K562 (cell line): ENCODE measurements at regions not wholly inside any gene's neighbourhood (a gene's known extent, or its start where the extent isn't known, plus 50 kb on each side); places are given as distances from the start of the nearest gene placed in this dataset.

ENCODE experiments used
- ATAC-seq: fragments of 200-7000 bp; cut with Tn5 transposase; 3 replicates; pipeline ENCODE4 v1.9.1; 2020; ENCODE audit warnings: moderate library complexity
- BruUV-seq: library from RNA; stranded (reverse); fragments of 400-500 nt; replicated peaks from 2 replicates; lab custom pipeline; 2021; lab: Mats Ljungman, UMichigan
- CTCF ChIA-PET: fragments of 300-600 bp; formaldehyde crosslinking; extraction: SDS; loops from one replicate; lab custom pipeline; 2021; ENCODE audit warnings: low intra/inter-chr PET ratio; lab: Yijun Ruan, JAX
- POLR2A ChIA-PET: fragments of 300-600, 350-650 bp; sonication (Branson Sonifier 250); formaldehyde crosslinking; extraction: SDS; loops from one replicate; lab custom pipeline; 2021; ENCODE audit warnings: antibody characterized with exemption, inconsistent platforms; lab: Yijun Ruan, JAX
- DNase-seq, 4 experiments: peaks; one replicate each; pipeline versions ENCODE4 v3.0.0 to v3.0.0-alpha.2; 2011 to 2018; ENCODE audit warnings: low spot score in 3 of 4, mixed read lengths in 3 of 4; ENCODE audit errors: extremely low read depth in 1 of 4
- FAIRE-seq: peaks from 2 replicates; lab custom pipeline; 2011; peaks lifted over from hg19 to GRCh38; lab: Jason Lieb, UNC
- H2AFZ ChIP-seq: 2 replicates; pipeline ENCODE4 v1.6.0; 2011; ENCODE audit warnings: low read depth, low read length, control low read depth, inconsistent platforms
- H3K27ac ChIP-seq: fragments of 200-600 bp; 3 replicates; pipeline ENCODE4 v1.8.0; 2011; ENCODE audit warnings: low read depth, mild to moderate bottlenecking, control low read depth, inconsistent platforms, low read length, moderate library complexity, mixed read lengths; ENCODE audit errors: extremely low read depth
- H3K27me3 ChIP-seq, 2 experiments: fragments of 300-600 bp in 1 of 2; 2 replicates in 1 of 2; 3 replicates in 1 of 2; pipeline versions ENCODE4 v1.6.0 to v1.8.0; 2011; ENCODE audit warnings: inconsistent platforms in 2 of 2, low read length in 2 of 2, mild to moderate bottlenecking in 1 of 2, mixed read lengths in 1 of 2, moderate library complexity in 1 of 2; ENCODE audit not compliant: control insufficient read depth in 2 of 2, insufficient read depth in 2 of 2
- H3K36me3 ChIP-seq: fragments of 300-600 bp; 3 replicates; pipeline ENCODE4 v1.8.0; 2011; ENCODE audit warnings: mild to moderate bottlenecking, low read length, inconsistent platforms; ENCODE audit not compliant: control insufficient read depth, insufficient read depth
- H3K4me1 ChIP-seq, 2 experiments: fragments of 200-600 bp in 1 of 2; replicated peaks in 1 of 2; 2 replicates in 1 of 2; 3 replicates in 1 of 2; pipeline versions ENCODE4 v1.5.1 to v1.8.0; 2011; ENCODE audit warnings: inconsistent platforms in 2 of 2, low read length in 2 of 2, mild to moderate bottlenecking in 1 of 2, mixed read lengths in 1 of 2, moderate library complexity in 1 of 2; ENCODE audit not compliant: control insufficient read depth in 2 of 2, insufficient read depth in 2 of 2
- H3K4me2 ChIP-seq: 2 replicates; pipeline ENCODE4 v1.6.1; 2011; ENCODE audit warnings: low read length, control low read depth, inconsistent platforms, mixed read lengths; ENCODE audit not compliant: insufficient read depth
- H3K4me3 ChIP-seq: fragments of 200-600 bp; sonication (generic), shearing (Covaris generic); 2 replicates; pipeline ENCODE4 v1.5.1; 2016; ENCODE audit warnings: control low read depth, inconsistent platforms
- H3K79me2 ChIP-seq: fragments of 200-600 bp; 3 replicates; pipeline ENCODE4 v1.8.0; 2011; ENCODE audit warnings: low read length, inconsistent platforms; ENCODE audit not compliant: control insufficient read depth, insufficient read depth
- H3K9ac ChIP-seq, 2 experiments: 2 replicates each; pipeline versions ENCODE4 v1.6.0 to v1.6.1; 2011; ENCODE audit warnings: low read depth in 2 of 2, low read length in 2 of 2, control low read depth in 1 of 2, inconsistent platforms in 1 of 2, mild to moderate bottlenecking in 1 of 2, mixed read lengths in 1 of 2; ENCODE audit not compliant: insufficient read depth in 1 of 2
- H3K9me1 ChIP-seq: one replicate; pipeline ENCODE4 v1.6.0; 2011; ENCODE audit warnings: inconsistent platforms, mild to moderate bottlenecking, low read length, moderate library complexity; ENCODE audit not compliant: control insufficient read depth, insufficient read depth
- H3K9me3 ChIP-seq: replicated peaks from 2 replicates; pipeline ENCODE4 v1.5.1; 2011; ENCODE audit warnings: low read depth, low read length, inconsistent platforms; ENCODE audit not compliant: control insufficient read depth, insufficient read depth
- H4K20me1 ChIP-seq: replicated peaks from 2 replicates; pipeline ENCODE4 v1.6.1; 2011; ENCODE audit warnings: low read length, inconsistent platforms, mixed read lengths; ENCODE audit not compliant: control insufficient read depth, insufficient read depth
- MED1 ChIP-seq: sonication (generic); formaldehyde crosslinking; IDR thresholded peaks from 2 replicates; pipeline ENCODE4 v1.8.1; 2023; ENCODE audit warnings: missing genetic modification reagents, borderline replicate concordance
- NFE2 ChIP-seq: IDR thresholded peaks from 2 replicates; pipeline ENCODE4 v1.6.1; 2014; ENCODE audit warnings: antibody characterized with exemption, low read depth
- WGBS: fragments of 100-300 bp; shearing (Covaris generic); methylation state at CpG from one replicate; pipeline ENCODE4 v1.1.6; 2016; ENCODE audit warnings: low coverage, mixed read lengths; ENCODE audit not compliant: insufficient coverage; ENCODE audit errors: missing lambda C conversion rate; 5-methylcytosine and 5-hydroxymethylcytosine counted together
- in situ Hi-C: fragments of 300-500 bp; cut with MboI; formaldehyde crosslinking; loops from 4 replicates; pipeline ENCODE4 v1.15.0; 2018; ENCODE audit warnings: inconsistent platforms, mixed read lengths
- intact Hi-C: fragments of 100-400 bp; cut with micrococcal nuclease; formaldehyde crosslinking; loops from 2 replicates; pipeline ENCODE4 v1.14.2; 2022

- Histone ChIP-seq H3K9ac (peak overlapping the region in 1 of 2 experiments; percentile 52; a peak in 2 of 4 replicates), H2AFZ (no peak overlapping the region), H3K4me2 (no peak overlapping the region), H3K4me1 (peaks cover 2 to 5% of the 10 kb centered on the region in 2 experiments; a peak in 3 of 5 replicates), H3K27me3 (no peaks in the 10 kb centered on the region), H3K9me3 (no peaks in the 10 kb centered on the region), H3K27ac (no peak overlapping the region), H3K9me1 (no peaks in the 10 kb centered on the region), H3K79me2 (no peaks in the 10 kb centered on the region), H3K4me3 (no peak overlapping the region), H3K36me3 (no peaks in the 10 kb centered on the region), H4K20me1 (no peaks in the 10 kb centered on the region)
- DNase-seq (no peak), ATAC-seq (no peak), FAIRE-seq (no peak)
- intact Hi-C loops (loop anchor here (10.0 kb wide), 1 partner anchor 48 kb away; the partner anchor contains the start of gene CCDC80), in situ Hi-C loops (no loop called here)
- 42% methylated on average over 4 of the region's 4 CpGs for WGBS
- ChIA-PET CTCF (no interaction called here), POLR2A (no interaction called here)
- BruUV-seq = no TSS peak
- no peak for TF ChIP-seq MED1 (CRISPR knock-in tag)
- TF ChIP-seq NFE2 = 0 out of 2 replicates have a peak, but pooled peaks have one; percentile 4
Observed at GRCh38 chr3:112693186-112693585, 52.2 kb upstream of the CCDC80 start.
